ENCODE measurements at regions not wholly inside any gene's neighbourhood (a gene's known extent, or its start where the extent isn't known, plus 50 kb on each side); places are given as distances from the start of the nearest gene placed in this dataset.

GRCh38 chr9:102209176-102209575 lies 470.7 kb upstream of the GRIN3A start:
- no peak for DNase-seq (ENCODE audit: low read depth, low spot score)
- TF ChIP-seq, protein P1, sequence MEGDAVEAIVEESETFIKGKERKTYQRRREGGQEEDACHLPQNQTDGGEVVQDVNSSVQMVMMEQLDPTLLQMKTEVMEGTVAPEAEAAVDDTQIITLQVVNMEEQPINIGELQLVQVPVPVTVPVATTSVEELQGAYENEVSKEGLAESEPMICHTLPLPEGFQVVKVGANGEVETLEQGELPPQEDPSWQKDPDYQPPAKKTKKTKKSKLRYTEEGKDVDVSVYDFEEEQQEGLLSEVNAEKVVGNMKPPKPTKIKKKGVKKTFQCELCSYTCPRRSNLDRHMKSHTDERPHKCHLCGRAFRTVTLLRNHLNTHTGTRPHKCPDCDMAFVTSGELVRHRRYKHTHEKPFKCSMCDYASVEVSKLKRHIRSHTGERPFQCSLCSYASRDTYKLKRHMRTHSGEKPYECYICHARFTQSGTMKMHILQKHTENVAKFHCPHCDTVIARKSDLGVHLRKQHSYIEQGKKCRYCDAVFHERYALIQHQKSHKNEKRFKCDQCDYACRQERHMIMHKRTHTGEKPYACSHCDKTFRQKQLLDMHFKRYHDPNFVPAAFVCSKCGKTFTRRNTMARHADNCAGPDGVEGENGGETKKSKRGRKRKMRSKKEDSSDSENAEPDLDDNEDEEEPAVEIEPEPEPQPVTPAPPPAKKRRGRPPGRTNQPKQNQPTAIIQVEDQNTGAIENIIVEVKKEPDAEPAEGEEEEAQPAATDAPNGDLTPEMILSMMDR (IDR thresholded peaks at IDR 0.05; ENCODE audit: insufficient read depth, low read length, missing control alignments) = no peak
- CTCF ChIA-PET = no interaction called here
- POLR2A ChIA-PET = no interaction called here
- H3K4me3 ChIP-seq (ENCODE audit: low read depth, low read length) = no peak overlapping the region

- TF ChIP-seq, protein P1 (IDR thresholded peaks at IDR 0.05; ENCODE audit: insufficient read depth, low read length, missing control alignments) = no peak
- no peak for DNase-seq (ENCODE audit: low read depth, low spot score)
- ChIA-PET CTCF (no interaction called here), POLR2A (no interaction called here)
- no peak overlapping the region for H3K4me3 ChIP-seq (ENCODE audit: low read depth, low read length)
Observed at GRCh38 chr9:102206432-102206831, 468.0 kb upstream of the GRIN3A start.

- no peak overlapping the region for H3K4me3 ChIP-seq (ENCODE audit: low read depth, low read length)
- CTCF ChIA-PET = no interaction called here
- DNase-seq (ENCODE audit: low read depth, low spot score) = no peak
- POLR2A ChIA-PET = no interaction called here
- TF ChIP-seq, protein P1 (IDR thresholded peaks at IDR 0.05; ENCODE audit: insufficient read depth, low read length, missing control alignments) = no peak
Observed at GRCh38 chr9:102205251-102205650, 466.8 kb upstream of the GRIN3A start.

GRCh38 chr9:102202126-102202525 lies 463.7 kb upstream of the GRIN3A start:
- H3K4me3 ChIP-seq (ENCODE audit: low read depth, low read length) = no peak overlapping the region
- DNase-seq (ENCODE audit: low read depth, low spot score) = no peak
- CTCF ChIA-PET = no interaction called here
- TF ChIP-seq, protein P1 (IDR thresholded peaks at IDR 0.05; ENCODE audit: insufficient read depth, low read length, missing control alignments) = no peak
- POLR2A ChIA-PET = no interaction called here

GRCh38 chr9:102185962-102186361 lies 447.5 kb upstream of the GRIN3A start:
- TF ChIP-seq, protein P1 (IDR thresholded peaks at IDR 0.05; ENCODE audit: insufficient read depth, low read length, missing control alignments) = no peak
- POLR2A ChIA-PET = no interaction called here
- CTCF ChIA-PET = no interaction called here
- no peak overlapping the region for H3K4me3 ChIP-seq (ENCODE audit: low read depth, low read length)
- DNase-seq (ENCODE audit: low read depth, low spot score) = no peak

DNA sequence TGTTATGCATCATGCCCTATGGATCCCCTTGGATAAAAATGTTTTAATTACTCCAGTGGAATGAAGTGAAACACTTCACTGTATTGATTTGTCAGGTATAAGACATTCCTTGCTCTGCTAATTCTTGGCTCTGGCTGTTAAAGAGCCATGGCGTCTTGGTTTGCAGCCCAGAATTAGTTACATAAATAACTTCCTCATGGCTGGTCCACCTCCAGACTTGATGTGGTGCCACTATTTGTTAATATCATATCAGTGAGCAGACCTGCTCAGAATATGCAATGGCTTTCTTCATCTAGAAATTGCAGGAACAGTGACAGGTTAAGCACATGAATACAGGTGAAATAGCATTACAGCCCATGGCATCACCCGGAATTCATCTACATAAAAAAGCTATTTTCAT lies 446.9 kb upstream of the GRIN3A start:
- CTCF ChIA-PET = no interaction called here
- POLR2A ChIA-PET = no interaction called here

More for the DNA sequence above, 446.9 kb upstream of the GRIN3A start:
- TF ChIP-seq, protein P1 (IDR thresholded peaks at IDR 0.05; ENCODE audit: insufficient read depth, low read length, missing control alignments) = no peak
- H3K4me3 ChIP-seq (ENCODE audit: low read depth, low read length) = no peak overlapping the region
- no peak for DNase-seq (ENCODE audit: low read depth, low spot score)

Data from AG04449 (cell line).